Stimulated activated naive CD8-positive, alpha-beta T cell treated with anti-CD3 and anti-CD28 coated beads, Interleukin-15, amount 100 ng/mL, for 72 hours (primary cell): ENCODE measurements at regions not wholly inside any gene's neighbourhood (a gene's known extent, or its start where the extent isn't known, plus 50 kb on each side); places are given as distances from the start of the nearest gene placed in this dataset.

Experiments
- ATAC-seq: fragments of 150-1000 bp; cut with Tn5 transposase; 2 replicates; pipeline ENCODE4 v1.10.0; 2021; ENCODE audit warnings: mild to moderate bottlenecking, moderate library complexity
- DNase-seq, 2 donors: peaks; one replicate each; pipeline ENCODE4 v3.0.0; 2021 to 2022
- H3K27ac Mint-ChIP-seq, 2 donors: one replicate each; pipeline ENCODE4 v1.8.0; 2022; ENCODE audit warnings: mild to moderate bottlenecking in 2 of 2, mixed read lengths in 2 of 2, moderate library complexity in 2 of 2
- H3K27me3 Mint-ChIP-seq: one replicate; pipeline ENCODE4 v1.8.0; 2022; ENCODE audit warnings: mixed read lengths
- H3K4me1 Mint-ChIP-seq: one replicate; pipeline ENCODE4 v1.8.0; 2022; ENCODE audit warnings: mild to moderate bottlenecking, mixed read lengths
- H3K4me3 Mint-ChIP-seq, 2 donors: one replicate each; pipeline ENCODE4 v1.8.0; 2022; ENCODE audit warnings: mild to moderate bottlenecking in 2 of 2, mixed read lengths in 2 of 2, moderate library complexity in 1 of 2
- H3K9me3 Mint-ChIP-seq, 2 donors: one replicate each; pipeline ENCODE4 v1.8.0; 2022; ENCODE audit warnings: mixed read lengths in 2 of 2

DNA sequence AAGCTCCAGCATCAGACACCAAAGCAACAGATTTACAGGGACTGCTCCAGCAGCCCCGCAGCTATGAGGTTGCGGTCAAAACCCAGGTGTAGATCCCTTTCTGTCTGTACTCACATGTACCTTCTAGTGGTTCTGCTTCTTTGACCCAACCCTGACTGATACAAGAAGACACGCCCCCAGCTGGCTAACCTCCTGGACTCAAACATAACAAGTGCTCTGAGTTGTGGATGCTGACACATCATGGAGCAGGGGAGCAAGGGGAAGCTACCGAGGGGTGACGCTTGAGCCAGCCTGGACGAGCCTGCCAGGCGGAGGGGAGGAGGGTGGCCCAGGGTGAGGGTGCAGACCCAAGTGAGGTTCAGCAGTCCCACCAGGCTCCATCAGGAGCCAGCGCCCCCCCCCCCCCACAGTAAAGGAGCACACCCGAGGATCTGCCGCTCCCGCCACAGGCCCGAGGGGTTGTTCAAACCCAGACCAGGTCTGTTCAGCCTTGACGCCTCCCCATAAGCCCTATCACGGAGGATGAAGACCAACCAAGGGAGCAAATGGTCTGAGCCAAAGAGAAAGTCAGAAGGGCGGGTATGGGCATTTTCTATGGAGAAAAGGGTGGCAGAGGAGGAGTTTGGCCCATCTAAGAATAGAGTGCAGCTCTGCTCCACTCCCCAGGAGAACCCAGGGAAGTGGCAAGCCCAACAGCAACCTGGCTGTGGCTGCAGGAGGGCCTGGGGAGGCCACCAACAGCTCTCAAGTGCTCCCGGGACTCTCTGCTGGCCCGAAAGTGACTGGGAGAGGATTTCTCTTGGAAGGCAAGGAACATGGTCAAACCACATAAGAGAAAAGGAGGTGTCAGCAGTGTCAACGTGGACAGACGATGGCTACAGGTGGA lies 229.4 kb downstream of the BCL11B start:
- peaks cover 11% of the 10 kb centered on the region for H3K4me1 Mint-ChIP-seq
- ATAC-seq: no peak
- H3K27me3 Mint-ChIP-seq: no peaks in the 10 kb centered on the region
- H3K27ac Mint-ChIP-seq: no peak overlapping the region
- no peaks in the 10 kb centered on the region for H3K9me3 Mint-ChIP-seq
- H3K4me3 Mint-ChIP-seq: no peak overlapping the region
- DNase-seq: no peak

DNA sequence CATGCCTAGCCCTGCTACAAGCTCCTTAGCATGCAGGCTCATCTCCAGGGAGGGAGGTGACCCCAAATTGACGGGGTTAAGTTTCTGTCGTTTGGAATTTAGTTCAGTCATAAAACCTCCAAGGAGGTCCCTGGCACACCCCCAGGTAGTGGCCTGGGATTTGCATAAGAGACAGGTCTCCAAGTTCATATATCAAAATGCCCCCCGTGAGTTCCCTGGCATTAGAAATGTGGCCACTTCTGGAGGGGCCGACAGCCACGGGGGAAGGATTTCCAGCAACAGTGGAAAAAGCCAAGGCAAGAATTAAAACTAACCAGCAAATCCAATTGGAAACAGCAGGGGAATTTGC lies 228.8 kb downstream of the BCL11B start:
- Mint-ChIP-seq H3K4me1 (peaks cover 17% of the 10 kb centered on the region), H3K27ac (no peak overlapping the region), H3K27me3 (no peaks in the 10 kb centered on the region), H3K9me3 (no peaks in the 10 kb centered on the region), H3K4me3 (no peak overlapping the region)
- DNase-seq: no peak
- ATAC-seq: no peak

DNA sequence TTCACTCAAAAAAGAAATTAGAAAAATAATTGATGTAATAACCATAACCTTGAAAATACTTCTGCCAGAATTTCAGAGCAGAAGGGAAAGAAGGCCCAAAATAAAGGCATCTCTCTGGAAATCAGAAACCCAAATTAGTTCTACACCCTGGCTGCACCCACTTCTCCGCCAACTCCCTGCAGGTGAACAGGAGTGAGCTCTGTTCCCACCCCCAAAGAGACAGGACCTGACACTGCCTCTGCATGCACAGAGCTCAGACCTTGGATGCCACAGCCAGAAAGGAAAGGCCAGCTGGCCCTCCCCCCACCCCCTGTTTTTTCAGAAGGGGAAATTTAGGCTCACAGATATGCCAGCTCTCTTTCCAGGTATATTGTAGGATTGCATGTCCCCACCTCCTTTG lies 228.2 kb downstream of the BCL11B start:
- Mint-ChIP-seq H3K27ac (peak overlapping the region in 1 of 2 donors; percentile 49), H3K4me3 (no peak overlapping the region), H3K27me3 (no peaks in the 10 kb centered on the region), H3K9me3 (no peaks in the 10 kb centered on the region), H3K4me1 (peaks cover 22% of the 10 kb centered on the region)
- no peak for ATAC-seq
- DNase-seq: no peak

DNA sequence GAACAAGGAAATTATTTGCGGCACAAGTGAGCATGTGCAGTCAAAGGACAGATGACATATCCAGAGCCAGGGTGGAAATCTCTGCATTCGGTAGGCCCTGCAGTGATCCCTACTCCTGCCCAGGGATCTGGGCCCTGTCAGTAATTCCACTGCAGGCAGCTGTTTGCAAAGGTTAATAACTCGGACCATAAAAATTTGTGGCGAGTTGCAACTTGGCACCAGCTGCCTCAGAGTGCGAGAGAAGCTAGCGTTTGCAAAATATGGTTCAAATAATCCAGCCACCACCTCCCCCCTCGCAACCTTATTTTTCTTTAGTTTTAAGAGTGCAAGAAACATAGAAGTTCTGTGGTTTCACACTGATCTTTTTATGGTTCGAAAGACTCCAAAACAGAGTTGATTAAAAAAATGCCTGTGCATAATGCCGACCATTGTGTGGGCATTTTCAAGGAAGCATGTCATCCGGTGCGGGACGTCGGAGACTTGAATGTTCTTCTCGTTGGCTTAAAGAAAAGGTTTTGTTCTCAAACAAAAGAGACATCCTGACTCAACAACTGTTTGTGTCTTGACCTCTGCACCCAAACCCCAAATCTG lies 224.5 kb downstream of the BCL11B start:
- Mint-ChIP-seq H3K27ac (peak overlapping the region in 1 of 2 donors; percentile 2), H3K27me3 (no peaks in the 10 kb centered on the region), H3K9me3 (peaks cover 18 to 19% of the 10 kb centered on the region in 2 donors), H3K4me3 (peak overlapping the region; percentile 7 to 30), H3K4me1 (peaks cover 44% of the 10 kb centered on the region)
- ATAC-seq (peak; percentile 15), DNase-seq (no peak)

DNA sequence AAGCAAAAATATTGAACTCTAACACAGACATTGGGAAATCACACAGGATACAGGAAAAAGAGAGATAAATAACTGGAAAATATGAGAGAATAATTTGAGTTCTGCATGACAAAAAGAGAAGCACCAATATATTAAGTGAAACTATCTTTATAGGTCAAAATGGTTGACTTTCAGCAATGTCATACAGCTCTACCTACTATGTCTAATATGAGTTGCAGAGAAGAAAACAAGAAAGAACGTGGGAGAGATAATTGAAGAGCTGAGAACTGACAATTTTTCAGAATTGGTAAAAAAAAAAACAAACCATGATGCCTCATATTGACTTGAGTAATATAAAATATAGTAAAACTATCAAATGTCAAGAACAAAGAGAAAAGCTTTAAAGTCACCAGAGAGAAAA lies 221.7 kb downstream of the BCL11B start:
- Mint-ChIP-seq H3K4me3 (no peak overlapping the region), H3K27me3 (no peaks in the 10 kb centered on the region), H3K9me3 (peaks cover 25 to 36% of the 10 kb centered on the region in 2 donors), H3K4me1 (peaks cover 48% of the 10 kb centered on the region), H3K27ac (peak overlapping the region in 1 of 2 donors; percentile 34)
- ATAC-seq (no peak), DNase-seq (no peak)

DNA sequence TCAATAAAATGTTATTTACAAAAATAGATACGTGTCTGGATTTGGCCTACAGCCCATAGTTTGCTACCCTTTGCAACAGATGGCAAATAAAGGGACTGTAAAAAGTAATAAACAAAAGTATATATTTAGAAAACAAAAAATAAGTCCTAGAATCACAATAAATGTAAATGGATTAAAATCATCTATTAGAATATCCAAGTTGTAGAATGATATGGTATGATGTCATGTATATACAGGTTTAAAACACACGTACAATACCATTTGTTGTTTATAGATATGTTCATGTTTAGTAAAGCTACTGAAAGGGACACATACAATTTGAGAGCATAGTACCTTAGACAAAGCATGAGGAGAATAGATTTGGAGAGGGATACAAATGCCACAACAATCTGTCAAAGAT lies 219.5 kb downstream of the BCL11B start:
- ATAC-seq: no peak
- Mint-ChIP-seq H3K4me3 (no peak overlapping the region), H3K27me3 (no peaks in the 10 kb centered on the region), H3K4me1 (peaks cover 55% of the 10 kb centered on the region), H3K9me3 (peaks cover 34 to 42% of the 10 kb centered on the region in 2 donors), H3K27ac (no peak overlapping the region)
- no peak for DNase-seq

DNA sequence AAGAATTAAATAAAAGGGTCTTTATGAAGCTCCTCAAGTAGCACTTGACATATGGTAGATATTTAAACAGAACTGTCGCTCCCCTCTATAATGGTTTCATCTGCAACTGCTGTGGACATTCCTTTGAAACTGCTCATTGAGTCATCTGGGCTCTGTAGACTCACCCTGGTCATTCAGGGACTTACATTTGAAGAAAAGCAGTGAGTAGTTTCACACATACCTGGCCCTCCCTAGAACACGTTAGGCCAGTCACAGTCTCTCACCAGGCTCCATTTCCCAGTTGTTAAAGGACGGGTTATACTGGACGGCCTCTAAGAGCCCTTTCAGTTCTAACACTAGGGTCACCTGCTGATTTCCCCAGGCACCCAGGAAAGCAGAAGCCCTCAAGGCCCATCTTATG lies 217.0 kb downstream of the BCL11B start:
- peaks cover 34 to 42% of the 10 kb centered on the region in 2 donors for H3K9me3 Mint-ChIP-seq
- H3K27me3 Mint-ChIP-seq: no peaks in the 10 kb centered on the region
- H3K27ac Mint-ChIP-seq: no peak overlapping the region
- DNase-seq: no peak
- H3K4me3 Mint-ChIP-seq: no peak overlapping the region
- H3K4me1 Mint-ChIP-seq: peaks cover 30% of the 10 kb centered on the region
- no peak for ATAC-seq

DNA sequence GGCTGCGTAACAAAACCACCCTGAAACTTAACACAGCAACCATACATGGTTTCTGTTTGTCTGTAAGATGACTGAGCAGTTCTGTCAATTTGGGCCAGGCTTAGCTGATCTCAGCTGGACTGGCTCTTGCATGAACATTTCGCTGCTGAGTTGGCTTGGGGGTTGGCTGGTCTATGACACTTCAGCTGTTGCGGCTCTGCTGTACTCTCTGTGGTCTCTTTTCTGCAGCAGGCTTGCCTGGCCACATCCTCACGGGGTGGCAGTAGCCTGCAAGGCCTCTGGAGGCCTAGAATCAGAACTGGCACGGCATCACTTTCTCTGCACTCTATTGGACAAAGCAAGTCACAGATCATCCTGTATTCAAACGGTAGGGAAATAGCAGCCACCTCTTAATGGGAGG lies 216.2 kb downstream of the BCL11B start:
- DNase-seq (peak; percentile 68 to 85), ATAC-seq (peak; percentile 99)
- Mint-ChIP-seq H3K27ac (peak overlapping the region; percentile 60 to 79), H3K9me3 (peaks cover 28 to 41% of the 10 kb centered on the region in 2 donors), H3K4me1 (peaks cover 22% of the 10 kb centered on the region), H3K27me3 (no peaks in the 10 kb centered on the region), H3K4me3 (peak overlapping the region; percentile 9 to 51)

DNA sequence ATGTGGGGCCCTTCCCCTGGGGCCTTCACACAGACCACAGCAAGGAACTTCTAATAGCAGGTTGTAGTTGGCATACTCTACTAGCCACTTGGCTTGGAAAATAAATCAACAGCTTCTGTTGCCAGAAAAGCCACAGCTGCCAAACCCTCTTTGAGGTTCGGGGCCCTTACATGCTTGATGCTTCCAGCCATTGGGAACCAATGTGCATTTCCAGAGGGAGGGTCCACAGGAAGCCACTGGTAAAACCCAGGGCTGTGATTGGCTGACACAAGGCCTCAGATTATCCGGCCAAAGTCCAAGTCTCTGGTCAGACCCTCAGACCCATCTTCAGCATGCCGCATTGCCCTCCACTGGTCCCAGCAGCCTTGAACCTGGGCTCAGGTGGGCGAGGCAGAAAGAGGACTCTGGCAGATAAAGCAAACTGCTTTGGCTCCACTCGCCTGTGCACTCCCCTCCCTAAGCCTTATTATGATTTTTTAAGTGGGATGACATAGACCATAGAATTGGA lies 214.4 kb downstream of the BCL11B start:
- no peak overlapping the region for H3K27ac Mint-ChIP-seq
- H3K4me1 Mint-ChIP-seq: peaks cover 20% of the 10 kb centered on the region
- DNase-seq: no peak
- no peak for ATAC-seq
- H3K27me3 Mint-ChIP-seq: no peaks in the 10 kb centered on the region
- no peak overlapping the region for H3K4me3 Mint-ChIP-seq
- H3K9me3 Mint-ChIP-seq: peaks cover 16 to 23% of the 10 kb centered on the region in 2 donors

DNA sequence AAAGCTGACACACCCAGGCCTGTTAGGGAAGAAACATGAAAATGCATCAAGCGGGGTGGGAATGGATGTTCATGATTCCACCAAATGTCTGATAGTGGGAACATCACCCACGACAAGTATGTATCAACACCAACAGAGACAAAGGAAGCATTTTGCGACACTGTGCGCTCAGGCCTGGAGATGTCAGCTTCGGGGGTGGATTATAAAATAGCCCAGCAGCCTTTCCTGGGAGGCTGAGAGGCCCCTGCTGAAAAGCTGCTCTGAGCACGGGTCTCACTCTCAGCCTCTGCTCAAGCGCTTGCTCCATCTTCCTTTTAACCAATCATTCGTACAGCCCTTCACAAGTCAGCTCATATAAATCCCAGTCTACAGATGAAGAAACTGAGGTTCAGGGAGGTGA lies 213.5 kb downstream of the BCL11B start:
- ATAC-seq (no peak), DNase-seq (no peak)
- H3K27me3 Mint-ChIP-seq: no peaks in the 10 kb centered on the region
- peaks cover 15% of the 10 kb centered on the region in 2 donors for H3K9me3 Mint-ChIP-seq
- H3K4me1 Mint-ChIP-seq: peaks cover 23% of the 10 kb centered on the region
- H3K27ac Mint-ChIP-seq: no peak overlapping the region
- no peak overlapping the region for H3K4me3 Mint-ChIP-seq

DNA sequence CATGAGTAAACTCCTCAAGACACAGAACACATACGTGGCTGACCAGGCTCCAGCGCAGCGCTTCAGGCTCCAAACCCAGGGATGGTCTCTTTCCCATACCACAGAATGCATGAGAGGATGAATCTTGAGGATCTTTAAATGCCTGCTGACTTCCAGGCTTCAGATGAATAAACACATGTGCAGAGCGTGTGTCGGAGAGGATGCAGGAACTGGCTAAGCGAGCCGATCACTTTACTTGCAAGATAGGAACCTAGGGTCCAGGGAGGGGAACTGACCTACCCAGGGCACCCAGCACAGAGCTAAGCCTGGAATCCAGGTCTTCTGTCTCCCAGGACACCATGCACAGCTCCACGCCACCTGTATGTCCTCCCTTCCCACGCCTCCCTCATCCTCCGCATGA lies 209.8 kb downstream of the BCL11B start:
- H3K27me3 Mint-ChIP-seq: no peaks in the 10 kb centered on the region
- DNase-seq: no peak
- no peak overlapping the region for H3K4me3 Mint-ChIP-seq
- no peak for ATAC-seq
- H3K9me3 Mint-ChIP-seq: no peaks in the 10 kb centered on the region
- peaks cover 16% of the 10 kb centered on the region for H3K4me1 Mint-ChIP-seq
- H3K27ac Mint-ChIP-seq: no peak overlapping the region

DNA sequence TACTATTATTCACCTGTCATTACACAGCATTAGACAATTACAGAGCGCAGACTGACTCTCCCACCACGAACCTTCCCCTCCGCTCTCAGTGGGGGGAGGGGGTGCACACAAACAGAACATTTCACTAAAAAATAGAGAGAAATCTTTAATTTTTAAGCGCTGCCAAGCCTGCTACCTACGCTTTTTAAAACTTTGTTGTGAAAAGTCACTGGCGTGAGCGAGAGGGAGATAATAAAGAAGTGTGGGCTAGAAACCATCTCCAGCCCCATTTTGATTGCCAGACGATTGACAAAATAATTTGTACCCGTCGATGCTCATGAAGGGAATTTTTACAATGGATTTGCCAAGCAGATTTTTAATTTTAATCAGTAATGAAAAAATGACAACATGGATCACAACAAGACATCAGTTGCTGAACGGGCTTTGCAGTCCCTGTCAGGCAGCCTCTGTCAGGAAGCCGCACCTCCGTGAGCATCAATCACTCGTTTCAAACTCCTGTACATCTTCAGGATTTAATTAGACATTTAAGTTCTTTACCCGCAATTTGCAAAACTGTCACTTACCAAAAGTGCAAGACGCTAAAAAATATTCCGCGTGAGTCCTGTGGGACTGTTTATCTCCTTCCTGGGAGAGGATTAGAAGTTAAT lies 209.1 kb downstream of the BCL11B start:
- Mint-ChIP-seq H3K4me1 (peaks cover 16% of the 10 kb centered on the region), H3K9me3 (no peaks in the 10 kb centered on the region), H3K27ac (no peak overlapping the region), H3K4me3 (no peak overlapping the region), H3K27me3 (no peaks in the 10 kb centered on the region)
- ATAC-seq (no peak), DNase-seq (no peak)

DNA sequence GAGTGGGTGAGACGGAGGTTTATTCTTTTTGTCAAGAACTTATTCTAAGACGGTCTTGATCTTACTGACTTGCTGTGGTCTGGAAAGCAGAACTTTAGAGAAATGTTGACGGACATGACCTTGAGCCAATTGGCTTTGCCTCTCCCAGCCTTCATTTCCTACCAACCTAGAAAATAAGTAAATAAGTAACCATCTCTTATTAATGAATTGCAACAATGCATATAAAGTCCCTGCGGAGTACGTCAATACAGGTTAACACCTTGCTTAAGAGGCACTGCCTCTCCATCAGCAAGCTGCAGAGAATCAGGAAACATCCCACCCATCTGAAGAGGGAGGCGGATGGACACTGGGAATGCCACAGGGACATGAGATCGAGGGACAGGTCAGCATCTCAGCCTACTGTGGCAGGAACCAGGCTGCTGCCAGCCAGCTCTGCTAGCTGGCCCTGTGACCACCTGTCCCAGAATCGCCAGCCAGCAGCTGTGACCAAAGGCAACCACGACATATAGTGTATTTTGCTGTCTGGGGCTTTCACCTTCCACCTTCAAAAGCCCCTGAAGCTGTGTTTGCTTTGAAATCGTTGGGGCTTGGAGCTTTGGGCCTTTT lies 208.3 kb downstream of the BCL11B start:
- Mint-ChIP-seq H3K27me3 (no peaks in the 10 kb centered on the region), H3K4me3 (no peak overlapping the region), H3K9me3 (no peaks in the 10 kb centered on the region), H3K4me1 (peaks cover 16% of the 10 kb centered on the region), H3K27ac (no peak overlapping the region)
- ATAC-seq (no peak), DNase-seq (no peak)

DNA sequence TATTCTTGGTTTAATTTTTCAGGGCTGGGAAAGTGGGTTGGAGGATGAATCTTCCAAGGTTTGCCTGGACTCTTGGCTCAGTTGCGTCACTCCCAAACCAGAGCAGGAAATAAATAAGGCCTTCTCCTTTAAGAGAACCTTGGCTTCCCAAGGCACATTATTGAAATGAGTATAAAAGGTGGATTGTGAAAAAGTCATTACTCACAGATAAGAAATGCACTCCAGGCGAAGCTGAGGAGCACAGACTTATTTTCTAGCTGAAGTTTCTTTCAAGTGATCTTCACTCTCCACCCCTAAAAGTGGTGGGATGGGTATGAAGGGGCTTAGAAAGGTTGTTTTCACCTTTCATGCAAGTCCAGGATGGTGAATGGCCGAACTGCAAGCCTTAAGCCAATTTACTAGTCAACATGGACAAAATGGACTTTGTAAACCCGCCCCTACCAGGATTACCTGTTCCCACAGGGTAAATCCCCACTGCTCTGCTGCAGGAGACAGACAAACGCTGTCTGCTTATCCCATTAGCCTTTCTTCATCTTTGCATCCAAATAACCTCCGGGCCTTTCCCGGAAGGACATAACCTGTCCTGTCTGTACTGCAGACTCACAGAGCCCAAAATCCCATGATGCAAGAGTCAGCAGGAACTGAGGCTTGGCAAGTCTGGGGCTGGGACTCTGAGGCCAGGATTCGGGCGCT lies 207.6 kb downstream of the BCL11B start:
- Mint-ChIP-seq H3K4me1 (peaks cover 16% of the 10 kb centered on the region), H3K4me3 (no peak overlapping the region), H3K27me3 (no peaks in the 10 kb centered on the region), H3K27ac (peak overlapping the region in 1 of 2 donors; percentile 38), H3K9me3 (no peaks in the 10 kb centered on the region)
- DNase-seq: no peak
- ATAC-seq: no peak

DNA sequence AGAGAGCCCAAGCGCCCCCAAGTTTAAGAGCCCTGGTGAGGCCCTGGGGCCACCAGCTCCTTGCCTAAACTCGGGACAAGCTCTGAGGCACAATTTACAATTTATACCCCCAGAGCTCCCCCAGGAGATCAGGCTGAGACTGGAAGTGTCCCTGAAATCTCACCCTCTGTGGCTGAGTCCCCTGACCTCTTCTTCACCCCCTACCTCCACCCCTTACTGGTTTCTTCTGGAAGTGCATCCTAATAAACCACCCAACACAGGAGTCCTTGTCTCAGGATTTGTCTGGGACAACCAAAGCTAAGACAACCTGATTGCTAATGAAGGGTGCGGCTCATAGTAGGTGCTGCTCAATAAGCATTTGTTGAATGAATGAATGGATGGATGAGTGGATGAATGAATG lies 206.4 kb downstream of the BCL11B start:
- Mint-ChIP-seq H3K27ac (no peak overlapping the region), H3K27me3 (no peaks in the 10 kb centered on the region), H3K4me1 (peaks cover 16% of the 10 kb centered on the region), H3K4me3 (no peak overlapping the region), H3K9me3 (peaks cover 0 to 2% of the 10 kb centered on the region in 2 donors)
- no peak for ATAC-seq
- no peak for DNase-seq
